ENCODE measurements at regions not wholly inside any gene's neighbourhood (a gene's known extent, or its start where the extent isn't known, plus 50 kb on each side); places are given as distances from the start of the nearest gene placed in this dataset.

DNA sequence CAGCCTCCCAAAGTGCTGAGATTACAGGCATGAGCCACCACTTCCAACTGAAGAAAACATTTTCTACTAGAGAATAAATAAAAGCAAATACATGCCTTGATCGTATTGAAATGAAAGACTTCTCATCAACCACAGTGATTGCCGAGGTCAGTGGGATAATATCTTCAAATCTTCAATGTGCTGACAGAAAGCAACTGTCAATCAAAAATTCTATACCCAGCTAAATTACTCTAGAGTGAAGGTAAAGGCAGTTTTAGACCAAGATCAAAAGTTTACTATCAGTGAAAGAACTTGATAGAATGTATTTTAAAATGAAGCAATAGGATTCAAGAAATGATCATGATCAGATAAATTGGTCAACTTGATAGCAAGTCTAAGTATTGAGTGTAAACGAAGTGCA, 130.6 kb downstream of the BRD1 start:
- 83 to 96% (median 88%) methylated on average over 3 of the region's 3 CpGs for WGBS, 5 donors
- intact Hi-C loops (cut with DNase I; ENCODE audit: low total_unique reads): no loop called here

DNA sequence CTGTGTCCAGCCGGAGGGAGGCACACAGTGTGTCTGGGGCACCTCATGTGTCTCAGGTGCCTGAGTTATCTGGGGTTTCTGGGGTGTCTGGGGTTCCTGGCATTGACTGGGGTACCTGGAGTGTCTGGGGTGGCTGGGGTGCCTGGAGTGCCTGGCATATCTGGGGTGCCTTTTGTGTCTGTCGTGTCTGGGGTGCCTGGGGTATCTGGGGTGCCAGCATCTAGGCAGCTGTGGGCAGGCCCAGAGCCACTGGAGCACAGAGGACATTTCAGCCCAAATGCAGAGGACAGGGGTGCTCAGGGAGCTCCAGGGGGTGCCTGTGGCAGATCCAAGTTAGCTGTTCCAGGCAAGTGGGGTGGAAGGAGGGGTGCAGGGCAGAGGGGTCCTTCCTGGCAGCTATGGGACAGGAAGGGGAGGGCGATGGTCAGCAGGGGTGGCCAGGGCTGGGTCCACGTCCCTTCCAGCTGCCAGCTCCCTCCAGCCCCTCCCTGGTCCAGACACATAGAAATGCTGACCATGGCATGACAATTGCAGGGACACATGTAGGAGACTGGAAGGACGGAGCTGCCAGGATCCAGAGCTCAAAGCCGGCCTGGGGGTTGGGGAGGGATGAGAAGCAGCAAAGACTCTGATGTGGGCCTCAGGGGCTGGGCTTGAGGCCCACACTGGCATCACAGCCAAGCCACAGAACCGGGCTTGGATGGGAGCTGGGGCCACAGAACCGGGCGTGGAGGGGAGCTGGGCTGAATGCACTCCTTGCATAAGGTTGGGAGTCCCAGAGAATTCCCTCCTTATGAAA, 133.0 kb downstream of the BRD1 start:
- Histone ChIP-seq H3K27me3 (replicated peaks in 1 of 7) (peaks cover 0 to 13% (median 4%) of the 10 kb centered on the region in 7 donors), H3K36me3 (no peaks in the 10 kb centered on the region), H3K27ac (no peak overlapping the region), H3K4me3 (no peak overlapping the region), H3K4me1 (no peaks in the 10 kb centered on the region), H3K9me3 (peaks cover 0 to 23% (median 17%) of the 10 kb centered on the region in 8 donors)
- no peak for TF ChIP-seq POLR2AphosphoS5 (IDR thresholded peaks at IDR 0.05)
- TF ChIP-seq, protein P1, sequence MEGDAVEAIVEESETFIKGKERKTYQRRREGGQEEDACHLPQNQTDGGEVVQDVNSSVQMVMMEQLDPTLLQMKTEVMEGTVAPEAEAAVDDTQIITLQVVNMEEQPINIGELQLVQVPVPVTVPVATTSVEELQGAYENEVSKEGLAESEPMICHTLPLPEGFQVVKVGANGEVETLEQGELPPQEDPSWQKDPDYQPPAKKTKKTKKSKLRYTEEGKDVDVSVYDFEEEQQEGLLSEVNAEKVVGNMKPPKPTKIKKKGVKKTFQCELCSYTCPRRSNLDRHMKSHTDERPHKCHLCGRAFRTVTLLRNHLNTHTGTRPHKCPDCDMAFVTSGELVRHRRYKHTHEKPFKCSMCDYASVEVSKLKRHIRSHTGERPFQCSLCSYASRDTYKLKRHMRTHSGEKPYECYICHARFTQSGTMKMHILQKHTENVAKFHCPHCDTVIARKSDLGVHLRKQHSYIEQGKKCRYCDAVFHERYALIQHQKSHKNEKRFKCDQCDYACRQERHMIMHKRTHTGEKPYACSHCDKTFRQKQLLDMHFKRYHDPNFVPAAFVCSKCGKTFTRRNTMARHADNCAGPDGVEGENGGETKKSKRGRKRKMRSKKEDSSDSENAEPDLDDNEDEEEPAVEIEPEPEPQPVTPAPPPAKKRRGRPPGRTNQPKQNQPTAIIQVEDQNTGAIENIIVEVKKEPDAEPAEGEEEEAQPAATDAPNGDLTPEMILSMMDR (IDR thresholded peaks at IDR 0.05 in 8 of 11, conservative IDR thresholded peaks at IDR 0.05 in 3 of 11): no peak
- no peak for TF ChIP-seq POLR2A (IDR thresholded peaks at IDR 0.05)
- 78 to 87% (median 81%) methylated on average over 9 of the region's 9 CpGs for WGBS, 5 donors
- DNase-seq: no peak
- intact Hi-C loops (cut with DNase I; ENCODE audit: low total_unique reads): no loop called here

More for the DNA sequence above, 130.6 kb downstream of the BRD1 start:
- Histone ChIP-seq H3K27me3 (replicated peaks in 1 of 7) (peaks cover 0 to 18% (median 0%) of the 10 kb centered on the region in 7 donors), H3K4me1 (no peaks in the 10 kb centered on the region), H3K27ac (no peak overlapping the region), H3K9me3 (peaks cover 0 to 28% (median 24%) of the 10 kb centered on the region in 8 donors), H3K36me3 (no peaks in the 10 kb centered on the region), H3K4me3 (no peak overlapping the region)
- TF ChIP-seq POLR2AphosphoS5 (IDR thresholded peaks at IDR 0.05) (no peak), POLR2A (IDR thresholded peaks at IDR 0.05) (no peak)
- TF ChIP-seq, protein P1 (IDR thresholded peaks at IDR 0.05 in 8 of 11, conservative IDR thresholded peaks at IDR 0.05 in 3 of 11): no peak
- DNase-seq: no peak

DNA sequence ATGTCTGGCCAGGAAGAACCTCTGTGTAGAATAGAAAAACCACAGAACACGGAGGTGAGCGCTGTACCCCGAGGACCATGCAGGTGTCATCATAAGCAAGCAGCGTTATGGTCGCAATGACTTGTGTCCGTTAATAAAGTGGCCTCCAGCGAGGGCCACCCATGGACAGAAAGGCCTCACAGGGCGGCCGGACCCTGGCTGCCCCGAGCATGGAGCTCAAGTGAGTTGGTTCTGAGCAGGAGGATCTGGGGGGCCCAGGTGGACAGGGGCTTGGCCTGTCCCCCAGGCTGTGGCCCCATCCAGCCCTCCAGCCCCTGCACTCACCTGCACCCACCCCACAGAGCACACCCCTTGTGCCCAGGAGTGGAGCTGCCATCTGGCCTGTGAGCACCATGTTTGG, 133.8 kb downstream of the BRD1 start:
- H3K36me3 ChIP-seq: no peaks in the 10 kb centered on the region
- H3K9me3 ChIP-seq: peaks cover 0 to 23% (median 17%) of the 10 kb centered on the region in 8 donors
- WGBS, 5 donors: 80 to 96% (median 87%) methylated on average over 8 to 10 of the region's 10 CpGs
- peaks cover 0 to 16% (median 7%) of the 10 kb centered on the region in 7 donors for H3K27me3 ChIP-seq (replicated peaks in 1 of 7)
- no peak overlapping the region for H3K27ac ChIP-seq
- no peaks in the 10 kb centered on the region for H3K4me1 ChIP-seq
- intact Hi-C loops (cut with DNase I; ENCODE audit: low total_unique reads): no loop called here
- no peak for TF ChIP-seq POLR2A (IDR thresholded peaks at IDR 0.05)
- TF ChIP-seq, protein P1 (IDR thresholded peaks at IDR 0.05 in 8 of 11, conservative IDR thresholded peaks at IDR 0.05 in 3 of 11): no peak
- TF ChIP-seq POLR2AphosphoS5 (IDR thresholded peaks at IDR 0.05): no peak
- no peak for DNase-seq
- no peak overlapping the region for H3K4me3 ChIP-seq

DNA sequence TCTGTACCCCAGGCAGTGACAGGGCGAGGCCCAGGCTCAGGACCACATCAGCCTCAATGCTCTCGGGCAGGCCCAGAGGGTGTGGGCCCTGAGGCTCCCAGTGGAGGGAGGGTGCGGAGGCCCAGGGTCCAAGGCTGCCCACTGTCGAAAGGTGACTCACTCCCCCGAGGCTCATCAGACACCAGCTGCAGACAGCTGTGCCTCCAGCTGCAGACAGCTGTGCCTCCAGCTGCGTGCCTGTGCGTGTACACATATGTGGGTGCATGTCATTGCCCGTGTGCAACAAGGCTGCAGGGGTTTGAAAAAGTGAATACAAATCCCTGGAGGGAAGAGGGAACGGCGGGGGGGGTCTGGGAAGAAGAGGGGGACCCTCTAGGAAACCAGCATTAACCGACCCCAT, 134.3 kb downstream of the BRD1 start:
- Histone ChIP-seq H3K9me3 (peaks cover 0 to 23% (median 17%) of the 10 kb centered on the region in 8 donors), H3K36me3 (no peaks in the 10 kb centered on the region), H3K4me1 (no peaks in the 10 kb centered on the region), H3K27me3 (replicated peaks in 1 of 7) (peaks cover 0 to 20% (median 7%) of the 10 kb centered on the region in 7 donors), H3K27ac (no peak overlapping the region), H3K4me3 (no peak overlapping the region)
- DNase-seq: no peak
- WGBS, 5 donors: 72 to 82% (median 81%) methylated on average over 6 to 11 of the region's 11 CpGs
- no peak for TF ChIP-seq POLR2AphosphoS5 (IDR thresholded peaks at IDR 0.05)
- TF ChIP-seq, protein P1 (IDR thresholded peaks at IDR 0.05 in 8 of 11, conservative IDR thresholded peaks at IDR 0.05 in 3 of 11): no peak
- no peak for TF ChIP-seq POLR2A (IDR thresholded peaks at IDR 0.05)
- intact Hi-C loops (cut with DNase I; ENCODE audit: low total_unique reads): no loop called here

All from spleen (tissue), 11 donors.